ENCODE measurements at regions not wholly inside any gene's neighbourhood (a gene's known extent, or its start where the extent isn't known, plus 50 kb on each side); places are given as distances from the start of the nearest gene placed in this dataset.

- TF ChIP-seq CTCF (IDR thresholded peaks at IDR 0.05; ENCODE audit: low read length): no peak
- TF ChIP-seq EZH2phosphoT487 (IDR thresholded peaks at IDR 0.05; ENCODE audit: low read length): no peak
- no peak for TF ChIP-seq EZH2 (optimal IDR thresholded peaks at IDR 0.05; ENCODE audit: low read depth, low read length)
Measured at GRCh38 chr4:180641495-180641894, 1601.7 kb upstream of the TENM3 start.

Data from MM.1S (cell line).